ENCODE measurements at regions not wholly inside any gene's neighbourhood (a gene's known extent, or its start where the extent isn't known, plus 50 kb on each side); places are given as distances from the start of the nearest gene placed in this dataset.
"Not testable (repeated sequence)": the region's sequence is repeated elsewhere in the genome, so short reads cannot be mapped to it uniquely, and the experiment has no call there.

- not testable (repeated sequence) for TF ChIP-seq CTCF (conservative IDR thresholded peaks at IDR 0.05); EZH2 (IDR thresholded peaks at IDR 0.05; ENCODE audit: low read depth)
These were observed 110.8 kb downstream of the EIF4E start for GRCh38 chr4:98818116-98818515.

Measured in PC-9 (cell line).